Stimulated activated CD4-positive, alpha-beta T cell treated with anti-CD3 and anti-CD28 coated beads, TNF-alpha, amount 100 ng/mL, for 48 hours (primary cell): ENCODE measurements at regions not wholly inside any gene's neighbourhood (a gene's known extent, or its start where the extent isn't known, plus 50 kb on each side); places are given as distances from the start of the nearest gene placed in this dataset.

Source experiments
- DNase-seq, 3 donors: peaks; one replicate each; pipeline ENCODE4 v3.0.0-alpha.2; 2020; ENCODE audit warnings: low read depth in 3 of 3

DNA sequence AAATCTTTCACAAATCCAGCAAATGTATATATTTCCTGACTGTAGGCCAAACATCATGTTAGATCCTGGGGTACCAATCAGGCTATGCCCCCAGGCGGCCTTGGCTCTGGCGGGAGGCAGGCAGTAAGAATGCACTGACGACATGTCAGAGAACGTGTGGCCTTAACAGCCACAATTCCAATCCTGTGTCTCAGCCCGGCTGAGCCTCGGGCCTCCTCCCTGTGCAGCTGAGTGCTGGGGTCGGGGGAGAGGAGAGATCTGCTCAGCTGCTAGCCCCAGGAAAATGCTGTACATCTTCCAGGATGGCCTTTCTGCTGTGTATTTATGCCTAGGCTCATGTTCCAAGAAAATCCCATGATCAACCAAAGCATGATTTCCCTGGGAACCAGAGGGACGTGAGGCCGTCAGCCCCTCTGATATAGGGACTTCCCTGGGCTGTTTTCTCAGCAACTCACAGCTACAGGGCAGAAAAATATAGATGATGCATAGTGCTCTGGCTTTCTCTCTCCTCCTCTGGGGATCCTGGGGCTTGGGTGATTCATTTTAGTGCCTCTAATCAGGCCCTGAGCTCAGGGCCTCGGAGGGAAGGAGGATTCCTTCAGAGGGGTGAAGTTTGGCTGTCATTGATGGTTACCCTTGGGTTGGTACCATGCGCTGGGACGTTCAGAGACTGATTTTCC, 604.0 kb downstream of the HS3ST4 start:
- no peak for DNase-seq

DNA sequence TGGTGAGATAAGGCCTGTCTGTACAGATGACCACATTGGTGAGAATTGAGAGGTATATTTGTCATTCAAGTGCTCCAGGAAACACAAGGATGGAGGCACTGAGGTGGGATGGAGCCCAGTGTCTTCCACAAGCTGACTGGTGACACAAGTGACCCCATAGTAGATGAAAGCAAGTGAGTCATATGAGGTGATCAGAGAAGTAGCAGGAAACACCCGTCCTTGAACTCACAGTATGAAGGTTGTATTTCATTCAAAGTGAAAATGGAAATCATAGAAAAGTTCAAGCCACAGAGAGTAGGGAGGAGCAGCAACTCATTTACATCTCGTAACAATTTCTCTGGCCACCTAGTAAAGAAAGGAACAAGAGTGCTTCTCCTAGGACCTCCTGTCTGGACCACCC, 609.8 kb downstream of the HS3ST4 start:
- DNase-seq = no peak

DNA sequence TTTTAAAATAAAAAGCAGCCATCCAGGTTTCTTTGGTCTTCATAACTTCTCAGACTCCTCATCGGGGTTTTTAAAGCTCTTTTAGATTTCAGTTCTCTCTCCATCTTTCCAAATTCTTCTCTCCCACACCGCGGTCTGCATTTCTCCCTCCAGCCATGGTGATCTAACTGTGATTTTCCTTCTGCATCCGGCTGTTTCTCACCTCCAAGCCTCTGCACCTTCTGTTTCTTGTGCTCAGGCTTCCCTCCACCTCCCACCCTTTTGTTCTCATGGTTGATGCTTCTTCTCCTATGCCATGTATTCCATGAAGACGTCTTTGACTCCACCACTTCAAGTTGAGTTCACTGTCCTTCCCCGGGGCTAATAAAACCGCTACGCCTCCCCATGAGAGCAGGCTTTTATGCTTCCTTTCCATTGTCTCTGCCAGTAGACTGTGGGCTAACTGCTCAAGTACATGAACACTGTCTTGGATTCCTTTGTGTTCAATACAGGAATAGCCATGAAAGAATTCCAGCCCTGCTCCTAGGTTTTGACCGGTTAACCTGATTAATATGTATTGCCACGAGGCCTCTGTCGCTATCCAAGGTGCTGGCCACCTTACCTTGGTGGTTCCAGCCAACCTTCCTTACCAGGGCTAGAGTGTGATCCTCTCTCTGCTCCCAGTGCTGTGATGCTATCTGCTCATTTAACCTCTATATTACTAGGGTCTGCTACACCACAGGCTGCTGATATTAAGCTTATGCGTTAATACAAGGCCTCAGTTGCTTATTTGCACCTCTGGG, 625.1 kb downstream of the HS3ST4 start:
- no peak for DNase-seq

DNA sequence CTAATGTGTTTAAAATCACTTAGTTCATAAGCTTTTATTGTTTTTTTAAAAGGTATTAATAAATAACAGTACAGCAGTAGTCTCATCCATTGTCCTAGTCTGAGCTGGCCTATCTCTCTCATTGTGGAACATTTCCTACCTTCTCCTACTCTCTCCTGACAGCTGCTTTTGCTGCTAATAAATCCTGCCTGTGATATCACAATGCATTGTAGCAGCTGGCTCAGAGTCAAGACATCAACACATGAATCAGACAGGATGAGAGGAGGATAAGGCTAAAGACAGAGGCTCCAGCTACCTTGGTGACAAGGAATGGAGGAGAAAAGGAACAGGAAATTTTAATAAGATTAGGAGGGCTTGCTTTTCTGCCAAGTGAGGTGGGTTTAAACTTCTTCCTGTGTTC, 626.1 kb downstream of the HS3ST4 start:
- no peak for DNase-seq

DNA sequence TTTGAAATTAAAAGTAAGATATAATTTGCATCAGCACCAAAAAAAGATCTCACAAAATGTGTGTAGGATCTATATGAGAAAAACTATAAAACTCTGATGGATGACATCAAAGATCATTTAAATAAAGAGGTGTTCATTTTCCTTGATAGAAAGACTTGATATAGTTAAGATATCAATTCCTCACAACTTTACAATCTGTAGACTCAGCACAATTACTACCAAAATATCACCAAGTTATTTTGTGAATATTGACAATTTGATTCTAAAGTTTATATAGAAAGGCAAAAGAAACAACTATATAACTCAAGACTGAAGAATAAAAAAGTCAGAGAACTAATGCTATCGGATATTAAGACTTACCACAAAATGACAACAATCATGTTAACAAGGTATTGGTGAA, 638.9 kb downstream of the HS3ST4 start:
- no peak for DNase-seq

DNA sequence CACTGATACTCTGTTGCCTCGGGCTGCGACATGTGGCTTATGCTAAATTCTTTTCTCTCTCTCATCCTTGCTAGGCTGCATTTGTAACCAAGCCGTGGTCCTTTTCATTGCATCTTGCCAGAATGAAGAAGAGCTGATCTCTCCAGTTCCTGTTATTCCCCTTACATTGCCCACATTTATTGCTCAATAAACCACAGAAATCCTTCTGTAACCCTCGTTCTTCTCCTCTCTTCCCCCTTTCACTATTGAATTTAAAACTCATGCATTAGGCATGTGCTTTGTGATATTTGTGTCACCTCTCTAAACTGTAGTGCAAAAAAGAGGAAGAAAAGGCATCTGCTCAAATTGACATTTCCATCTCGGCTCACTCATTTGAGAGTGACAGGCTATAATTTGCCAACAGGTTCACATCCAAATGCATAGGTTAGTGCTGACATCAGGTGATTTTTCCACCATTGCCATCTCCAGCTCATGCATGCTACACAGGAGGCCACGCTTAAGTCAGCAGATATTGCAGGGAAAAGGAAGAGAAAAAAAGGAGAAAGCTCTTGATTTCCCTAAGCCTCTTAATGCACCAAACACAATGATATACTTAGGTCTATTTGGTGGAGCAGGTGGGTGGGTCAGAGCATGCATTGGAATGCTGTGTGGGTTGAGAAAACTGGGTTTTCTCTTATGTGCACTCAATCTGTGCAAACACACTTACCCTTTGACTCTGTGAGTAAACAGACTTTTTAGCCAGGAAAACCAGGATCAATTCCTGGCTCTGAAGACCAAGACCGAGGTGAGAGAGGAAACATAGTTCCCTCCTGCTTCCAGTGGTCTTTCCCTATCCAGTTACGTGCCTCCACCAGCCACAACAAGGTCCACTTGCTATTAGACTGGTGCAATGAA, 642.7 kb downstream of the HS3ST4 start:
- DNase-seq = no peak

DNA sequence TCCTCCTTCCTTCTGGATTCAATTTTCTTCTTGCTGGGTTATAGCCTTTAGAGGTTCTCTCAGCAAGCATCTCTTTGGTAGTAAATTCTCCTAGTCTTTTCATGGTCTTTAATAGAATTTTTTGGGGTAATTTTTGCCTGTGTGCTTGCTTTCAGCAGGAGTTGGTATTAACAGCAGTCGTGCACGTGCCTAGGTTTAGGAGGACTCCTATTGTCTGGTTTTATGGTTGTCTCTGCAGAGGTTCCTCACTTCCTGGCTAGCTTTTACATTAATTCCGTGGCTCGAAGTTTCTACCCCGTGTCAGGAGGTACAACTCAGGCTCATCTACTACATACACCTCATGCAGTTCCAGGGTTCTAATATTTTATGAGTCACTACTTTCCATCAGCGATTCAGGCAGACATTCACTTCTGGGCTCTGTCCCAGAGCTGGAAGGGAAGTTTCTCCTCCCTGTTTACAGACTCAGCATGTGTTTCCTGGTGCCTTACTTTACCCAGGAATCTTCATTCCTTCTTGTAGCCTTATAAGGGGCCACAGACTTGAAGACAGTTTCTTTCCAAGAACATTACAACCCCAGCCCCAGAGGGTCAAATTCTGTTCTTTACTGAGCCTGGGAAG, 643.6 kb downstream of the HS3ST4 start:
- DNase-seq = no peak

DNA sequence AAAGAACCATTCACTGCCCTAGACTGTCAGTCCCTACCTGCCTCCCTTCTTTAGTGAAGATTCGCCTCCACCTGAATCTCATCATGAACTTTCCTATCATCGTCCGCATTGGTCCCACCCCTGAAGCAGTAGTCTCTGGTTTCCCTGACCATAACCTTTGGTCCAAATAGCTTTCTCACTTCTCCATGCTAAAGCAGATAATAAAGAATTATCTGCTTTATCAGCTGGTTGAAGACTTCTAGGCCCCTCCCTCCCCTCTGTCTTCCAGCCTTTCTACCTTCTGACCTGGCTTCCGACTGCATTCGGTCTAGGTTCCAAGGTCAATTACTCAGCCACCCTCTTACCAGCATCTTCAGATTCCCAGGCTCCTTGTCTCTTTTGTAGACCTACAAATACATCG, 650.9 kb downstream of the HS3ST4 start:
- no peak for DNase-seq

DNA sequence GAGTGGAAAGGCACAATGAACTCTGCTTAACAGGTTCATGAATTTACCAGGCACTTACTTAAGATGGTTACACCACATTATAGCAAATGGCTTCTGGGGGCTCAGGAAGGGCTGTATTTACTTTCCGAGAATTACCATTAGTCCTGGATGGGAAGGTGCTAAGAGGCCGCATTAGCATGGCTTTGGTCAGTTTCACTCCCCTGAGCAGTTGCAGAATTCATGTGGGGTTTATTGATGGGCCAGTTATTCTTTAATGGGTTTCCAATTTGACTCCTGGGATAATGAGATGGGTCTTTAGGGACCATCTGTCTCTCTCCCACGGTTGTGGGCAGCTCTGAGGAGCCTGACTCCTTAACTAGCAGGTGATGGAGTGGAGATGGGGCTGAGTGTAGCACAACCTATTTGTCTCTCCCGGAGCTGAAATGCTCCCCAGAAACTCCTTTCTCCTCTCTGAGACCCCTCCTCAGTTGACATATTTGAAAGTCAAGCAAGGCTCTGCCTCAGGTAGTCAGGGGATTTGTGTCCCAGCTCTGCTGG, 652.5 kb downstream of the HS3ST4 start:
- no peak for DNase-seq

DNA sequence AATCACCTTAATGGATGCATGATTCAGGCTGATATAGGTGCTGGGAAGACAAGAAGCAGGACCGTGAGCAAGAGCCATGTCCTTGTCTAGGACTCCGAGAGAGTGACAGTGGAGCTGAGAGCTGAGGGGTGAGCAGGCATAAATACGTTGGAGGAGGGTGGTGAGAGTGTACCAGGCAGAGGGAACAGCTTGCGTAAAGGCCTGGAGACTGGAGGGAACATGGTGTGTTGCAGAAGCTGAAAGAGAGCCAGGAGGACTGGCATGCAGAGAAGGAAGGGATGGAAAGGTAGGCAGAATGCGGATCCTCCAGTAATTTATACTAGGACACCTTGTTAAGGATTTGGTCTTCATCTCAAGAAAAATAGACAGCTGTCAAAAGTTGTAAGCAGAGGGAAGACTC, 653.2 kb downstream of the HS3ST4 start:
- no peak for DNase-seq

DNA sequence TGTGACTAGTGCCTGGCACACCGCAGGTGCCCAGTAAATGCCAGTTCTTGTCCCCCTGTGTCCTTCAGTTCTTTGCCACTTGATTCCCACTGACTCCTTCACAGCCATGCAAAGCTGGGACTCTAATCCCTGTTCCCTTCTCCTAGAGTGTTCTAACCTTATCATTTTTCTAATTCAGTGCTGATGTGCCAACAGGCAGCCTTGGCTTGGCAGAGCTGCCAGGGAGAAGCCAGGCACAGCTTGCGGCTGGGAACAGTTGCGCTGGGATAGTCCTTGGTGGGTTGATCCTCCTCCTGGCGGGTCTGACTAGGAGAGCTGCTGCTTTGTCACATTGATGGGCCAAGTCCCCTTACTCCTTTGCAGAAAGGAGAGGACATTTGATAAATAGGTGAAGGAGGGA, 654.2 kb downstream of the HS3ST4 start:
- DNase-seq = no peak

DNA sequence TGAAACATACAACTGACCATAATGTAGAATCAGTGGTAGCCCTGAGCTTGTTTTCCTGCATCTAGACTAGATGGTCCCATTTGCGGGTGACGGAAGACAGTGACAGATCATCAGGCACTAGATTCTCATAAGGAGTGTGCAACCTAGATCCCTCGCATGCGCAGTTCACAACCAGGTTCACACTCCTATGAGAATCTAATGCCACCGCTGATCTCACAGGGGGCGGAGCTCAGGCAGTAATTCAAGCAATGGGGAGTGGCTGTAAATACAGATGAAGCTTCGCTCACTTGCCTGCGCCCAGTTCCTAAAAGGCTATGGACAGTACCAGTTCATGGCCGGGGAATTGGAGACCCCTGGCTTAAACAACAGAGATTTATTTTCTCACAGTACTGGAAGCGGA, 656.3 kb downstream of the HS3ST4 start:
- no peak for DNase-seq

DNA sequence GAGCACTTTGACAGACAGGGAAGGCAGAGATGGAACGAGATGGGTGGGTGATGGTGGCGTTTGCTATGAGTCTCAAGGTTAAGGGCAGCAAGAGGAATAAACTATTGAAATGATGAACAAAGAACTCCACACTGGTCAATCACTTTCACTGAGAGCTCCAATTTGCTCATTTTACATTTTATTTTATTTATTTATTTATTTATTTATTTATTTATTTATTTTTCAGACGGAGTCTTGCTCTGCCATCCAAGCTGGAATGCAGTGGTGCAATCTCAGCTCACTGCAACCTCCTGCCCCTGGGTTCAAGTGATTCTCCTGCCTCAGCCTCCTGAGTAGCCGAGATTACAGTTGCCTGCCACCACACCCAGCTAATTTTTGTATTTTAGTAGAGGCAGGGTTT, 669.1 kb downstream of the HS3ST4 start:
- no peak for DNase-seq

DNA sequence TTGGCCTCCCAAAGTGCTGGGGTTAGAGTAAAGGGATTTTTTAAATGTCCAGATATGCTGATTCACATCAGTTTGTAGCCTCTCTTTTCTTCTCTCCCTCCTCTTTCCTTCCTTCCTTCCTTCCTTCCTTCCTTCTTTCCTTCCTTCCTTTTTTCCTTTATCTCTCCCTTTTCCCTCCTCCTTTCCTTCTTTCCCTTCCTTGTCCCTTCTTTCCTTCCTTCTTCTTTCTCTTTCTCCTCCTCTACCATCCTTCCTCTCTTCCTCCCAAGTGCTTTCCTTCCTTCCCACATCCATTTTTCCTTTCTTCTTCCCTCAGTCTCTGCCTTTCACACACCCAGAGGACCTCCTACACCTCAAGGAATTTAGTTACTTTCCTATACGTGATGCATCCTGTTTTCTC, 671.8 kb downstream of the HS3ST4 start:
- no peak for DNase-seq

DNA sequence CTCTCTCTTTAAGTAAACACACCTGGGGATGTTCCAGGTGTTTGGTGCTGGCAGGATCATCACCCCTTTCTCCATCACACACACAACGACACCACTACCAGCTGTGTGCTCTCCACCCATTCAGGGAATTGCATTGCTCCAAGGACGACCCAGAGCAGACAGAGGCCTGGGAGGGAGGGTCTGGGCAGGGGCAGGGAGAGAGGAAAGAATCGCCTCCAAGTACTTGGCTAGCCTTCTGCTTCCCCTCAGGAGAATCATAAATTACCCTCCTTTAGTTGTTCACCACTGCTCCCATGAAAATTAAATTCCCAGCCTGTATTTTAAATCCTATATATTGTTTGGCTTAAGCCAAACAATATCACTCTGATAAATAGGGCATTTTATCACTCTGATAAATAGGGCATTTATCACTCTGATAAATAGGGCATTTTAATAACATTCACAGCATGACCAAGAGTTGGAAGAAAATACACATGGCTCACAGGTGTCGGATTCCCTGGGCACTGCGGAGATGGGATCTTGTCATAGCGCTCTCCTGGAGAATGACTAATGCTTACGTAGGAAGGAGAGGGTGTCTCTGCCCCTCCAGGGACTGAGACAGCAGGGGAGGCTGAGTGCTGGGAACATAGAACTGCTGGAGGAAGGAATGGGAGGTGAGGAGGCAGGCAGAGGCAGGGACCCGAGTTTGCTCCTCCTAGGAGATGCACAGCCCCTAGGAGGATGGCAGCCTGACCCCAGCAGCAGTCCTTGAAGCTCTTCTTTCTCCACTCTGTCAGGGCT, 673.6 kb downstream of the HS3ST4 start:
- no peak for DNase-seq

DNA sequence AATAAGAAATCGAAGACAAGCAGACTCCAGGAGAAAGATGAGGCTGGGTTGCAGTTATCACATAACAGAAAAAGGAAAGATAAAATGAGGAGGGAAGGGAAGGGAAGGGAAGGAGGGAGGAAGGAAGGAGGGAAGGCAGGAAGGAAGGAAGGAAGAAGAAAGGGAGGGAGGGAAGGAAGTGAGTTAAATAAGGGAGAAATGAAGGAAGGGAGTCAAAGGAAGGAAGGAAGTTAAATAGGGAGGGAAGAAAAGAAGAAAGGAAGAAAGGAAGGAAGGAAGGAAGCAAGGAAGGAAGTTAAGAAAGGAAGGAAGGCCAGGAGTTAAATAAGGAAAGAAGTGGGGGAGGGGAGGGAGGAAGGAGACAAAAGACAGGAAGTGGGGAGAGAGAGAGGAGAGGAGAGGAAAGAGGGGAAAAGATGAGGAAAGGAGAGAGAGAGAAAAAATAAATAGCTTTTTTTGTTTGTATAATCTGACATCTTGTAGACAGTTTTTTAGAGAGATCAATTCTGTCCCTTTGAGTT, 679.6 kb downstream of the HS3ST4 start:
- DNase-seq = no peak

DNA sequence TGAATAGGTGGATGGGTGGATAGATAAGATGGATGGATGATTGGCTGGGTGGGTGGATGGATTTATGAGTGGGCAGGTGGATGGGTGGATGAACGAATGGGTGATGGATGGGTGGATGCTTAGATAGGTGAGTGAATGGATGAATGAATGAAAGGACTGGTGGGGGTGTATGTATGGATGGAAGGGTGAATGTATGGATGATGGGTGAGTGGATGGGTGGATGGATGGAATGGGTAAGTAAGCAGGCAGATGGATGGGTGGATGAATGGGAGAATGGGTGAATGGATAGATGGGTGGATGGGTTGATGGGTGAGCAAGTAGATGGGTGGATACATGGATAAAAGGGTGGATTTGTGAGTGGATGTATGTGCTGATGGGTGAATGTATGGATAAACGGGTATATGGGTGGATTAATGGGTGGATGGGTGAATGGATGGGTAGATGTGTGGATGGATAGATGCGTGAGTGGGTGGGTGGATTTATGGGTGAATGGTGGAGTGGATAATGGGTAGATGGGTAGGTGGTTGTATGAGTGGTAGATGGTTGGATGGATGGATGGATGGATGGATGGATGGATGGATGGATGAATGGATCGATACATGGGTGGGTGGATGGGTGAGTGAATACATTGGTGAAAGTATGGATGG, 682.6 kb downstream of the HS3ST4 start:
- DNase-seq = no peak

DNA sequence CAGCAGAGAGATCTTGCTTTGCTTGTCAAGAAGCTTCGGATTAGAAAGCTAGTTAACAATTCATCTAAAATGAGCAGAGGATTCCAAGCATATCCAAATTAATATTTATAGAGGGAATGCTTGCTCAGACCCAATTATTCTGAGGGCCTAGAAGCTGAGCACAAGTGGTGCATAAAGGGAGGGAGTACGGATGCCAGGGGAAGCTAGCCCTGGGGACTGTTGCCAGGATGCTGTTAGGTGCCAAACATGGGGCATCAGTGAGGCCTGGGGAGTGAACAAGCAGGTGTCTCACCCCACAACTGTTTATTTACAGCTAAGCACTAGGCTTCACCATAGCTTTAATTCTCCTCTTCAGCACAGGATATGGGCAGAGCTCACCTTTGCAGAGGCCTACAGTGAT, 684.1 kb upstream of the C16orf82 start:
- no peak for DNase-seq

DNA sequence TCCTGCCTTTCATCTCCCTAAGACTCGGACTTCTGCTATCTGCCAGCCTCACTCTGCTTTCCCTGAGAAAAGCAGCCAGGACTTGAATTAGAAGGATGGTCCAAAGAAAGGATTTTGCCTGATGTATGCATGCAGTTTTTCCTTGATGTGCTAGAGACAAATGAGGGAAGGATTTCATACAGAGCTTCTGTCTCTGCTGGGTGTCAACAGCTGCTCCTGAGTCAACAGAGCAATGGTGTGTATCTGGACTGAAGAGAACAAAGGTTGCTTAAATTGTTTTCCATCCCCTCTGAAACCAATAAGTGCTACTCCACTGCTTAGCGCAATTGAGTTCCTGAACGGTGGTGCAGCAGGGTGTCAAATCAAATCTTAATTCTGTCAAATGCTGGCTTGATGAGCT, 680.6 kb upstream of the C16orf82 start:
- no peak for DNase-seq

DNA sequence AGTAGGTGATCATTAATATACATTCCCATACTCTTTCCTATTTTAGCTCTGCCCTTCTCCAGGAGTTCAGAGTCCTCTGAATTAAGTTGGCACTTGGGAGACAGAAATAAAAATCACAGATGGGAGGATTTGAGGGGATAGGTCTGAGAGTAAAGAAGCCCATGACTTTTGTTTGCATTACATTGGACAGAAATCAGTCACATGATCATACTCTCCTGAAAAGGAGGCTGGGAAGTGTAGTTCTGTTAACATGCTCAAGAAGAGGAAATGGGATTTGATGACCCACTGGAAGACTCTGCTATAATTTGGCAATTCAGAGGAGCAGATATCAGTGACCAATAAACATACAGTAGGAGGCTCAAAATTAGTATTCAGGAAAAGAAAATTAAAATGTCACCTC, 674.9 kb upstream of the C16orf82 start:
- no peak for DNase-seq
